HG02678 (cell line): ENCODE measurements at regions not wholly inside any gene's neighbourhood (a gene's known extent, or its start where the extent isn't known, plus 50 kb on each side); places are given as distances from the start of the nearest gene placed in this dataset.
"Not testable (repeated sequence)": the region's sequence is repeated elsewhere in the genome, so short reads cannot be mapped to it uniquely, and the experiment has no call there.

ENCODE experiments used
- ATAC-seq: cut with Tn5 transposase; IDR thresholded peaks from one replicate; pipeline ENCODE4 v1.9.1; 2021; ENCODE audit warnings: mild to moderate bottlenecking, moderate library complexity; ENCODE audit not compliant: unreplicated experiment

GRCh38 chr20:4441871-4442270 is 192.8 kb upstream of the ADRA1D start:
- ATAC-seq = no peak

GRCh38 chr20:4441191-4441590 is 192.1 kb upstream of the ADRA1D start:
- no peak for ATAC-seq

GRCh38 chr20:4439461-4439860 is 190.4 kb upstream of the ADRA1D start:
- no peak for ATAC-seq

GRCh38 chr20:4437131-4437530 is 188.0 kb upstream of the ADRA1D start:
- no peak for ATAC-seq

- ATAC-seq = no peak
Observed at GRCh38 chr20:4435671-4436455, 186.8 kb upstream of the ADRA1D start.

GRCh38 chr20:4435225-4435624 is 186.1 kb upstream of the ADRA1D start:
- no peak for ATAC-seq

- no peak for ATAC-seq
Observed at GRCh38 chr20:4434681-4435080, 185.6 kb upstream of the ADRA1D start.

- ATAC-seq = no peak
Observed at GRCh38 chr20:4431446-4431845, 182.4 kb upstream of the ADRA1D start.

- not testable (repeated sequence) for ATAC-seq
Observed at GRCh38 chr20:4430826-4431225, 181.7 kb upstream of the ADRA1D start.

GRCh38 chr20:4427940-4428586 is 179.0 kb upstream of the ADRA1D start:
- ATAC-seq = no peak

GRCh38 chr20:4418141-4418540 is 169.1 kb upstream of the ADRA1D start:
- ATAC-seq = no peak

GRCh38 chr20:4415281-4415680 is 166.2 kb upstream of the ADRA1D start:
- ATAC-seq = no peak

GRCh38 chr20:4413314-4414049 is 164.4 kb upstream of the ADRA1D start:
- no peak for ATAC-seq

- ATAC-seq = no peak
Observed at GRCh38 chr20:4412216-4412615, 163.1 kb upstream of the ADRA1D start.

GRCh38 chr20:4411744-4412143 is 162.7 kb upstream of the ADRA1D start:
- no peak for ATAC-seq

- no peak for ATAC-seq
Observed at GRCh38 chr20:4406627-4407026, 157.5 kb upstream of the ADRA1D start.

GRCh38 chr20:4401601-4402000 is 152.5 kb upstream of the ADRA1D start:
- no peak for ATAC-seq

GRCh38 chr20:4384961-4385360 is 135.9 kb upstream of the ADRA1D start:
- no peak for ATAC-seq

GRCh38 chr20:4383961-4384360 is 134.9 kb upstream of the ADRA1D start:
- ATAC-seq = no peak

- no peak for ATAC-seq
Observed at GRCh38 chr20:4375881-4376280, 126.8 kb upstream of the ADRA1D start.

- ATAC-seq = no peak
Observed at GRCh38 chr20:4373454-4373853, 124.4 kb upstream of the ADRA1D start.
